ENCODE measurements at regions not wholly inside any gene's neighbourhood (a gene's known extent, or its start where the extent isn't known, plus 50 kb on each side); places are given as distances from the start of the nearest gene placed in this dataset.

DNA sequence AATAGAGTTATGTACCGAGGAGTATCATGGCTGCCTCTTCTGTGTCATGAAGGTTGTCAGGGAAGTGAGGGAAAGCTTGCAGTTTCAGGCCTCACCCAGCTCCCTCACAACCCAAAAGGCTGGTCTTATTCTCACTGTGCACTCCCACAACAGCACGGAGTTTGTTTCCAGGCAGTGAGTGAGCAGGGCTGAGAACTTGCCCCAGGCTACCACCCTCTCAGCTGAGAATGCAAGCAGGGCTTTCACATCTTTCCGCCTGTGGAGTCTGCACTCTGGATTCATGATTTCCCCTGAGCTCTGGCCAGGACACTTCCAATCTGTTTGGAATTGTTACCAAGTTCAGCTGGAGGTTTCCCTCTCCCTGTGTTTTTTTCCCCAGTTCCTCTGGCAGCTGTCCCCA, 2284.7 kb upstream of the PCDH20 start:
- DNase-seq: no peak

DNA sequence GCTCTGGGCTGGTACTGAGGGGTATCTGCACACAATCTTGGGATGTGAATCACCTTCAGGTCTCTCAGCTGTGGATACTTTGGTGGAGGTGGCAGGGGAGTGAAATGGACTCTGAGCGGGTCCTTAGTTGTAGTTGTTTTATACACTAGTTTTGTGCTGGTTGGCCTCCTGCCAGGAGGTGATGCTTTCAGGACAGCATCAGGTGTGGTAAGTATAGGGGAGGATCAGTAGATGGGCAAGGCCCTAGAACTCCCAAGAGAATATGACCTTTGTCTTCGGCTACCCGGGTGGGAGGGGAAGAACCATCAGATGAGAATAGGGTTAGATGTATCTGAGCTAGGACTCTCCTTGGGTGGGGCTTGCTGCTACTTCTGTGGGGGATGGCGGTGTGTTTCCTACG, 2284.3 kb upstream of the PCDH20 start:
- no peak for DNase-seq

DNA sequence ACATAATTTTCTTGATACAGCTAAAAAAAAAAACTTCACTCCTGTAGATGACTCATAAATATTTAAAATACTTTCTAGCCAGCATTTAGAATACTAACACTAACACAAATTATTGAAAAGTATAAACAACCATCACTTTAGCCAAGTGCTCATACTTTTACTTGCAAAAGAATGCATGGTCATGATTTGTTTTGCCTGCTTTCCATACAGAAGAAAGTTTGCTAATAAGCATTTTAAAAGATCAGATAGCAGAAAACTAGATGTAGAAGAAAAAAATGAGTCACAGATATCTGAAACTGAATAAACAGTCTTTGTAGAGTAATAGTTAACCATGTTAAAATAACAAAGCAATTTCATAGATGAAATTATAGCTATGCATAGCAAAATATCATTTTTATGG, 2280.4 kb upstream of the PCDH20 start:
- DNase-seq: no peak

DNA sequence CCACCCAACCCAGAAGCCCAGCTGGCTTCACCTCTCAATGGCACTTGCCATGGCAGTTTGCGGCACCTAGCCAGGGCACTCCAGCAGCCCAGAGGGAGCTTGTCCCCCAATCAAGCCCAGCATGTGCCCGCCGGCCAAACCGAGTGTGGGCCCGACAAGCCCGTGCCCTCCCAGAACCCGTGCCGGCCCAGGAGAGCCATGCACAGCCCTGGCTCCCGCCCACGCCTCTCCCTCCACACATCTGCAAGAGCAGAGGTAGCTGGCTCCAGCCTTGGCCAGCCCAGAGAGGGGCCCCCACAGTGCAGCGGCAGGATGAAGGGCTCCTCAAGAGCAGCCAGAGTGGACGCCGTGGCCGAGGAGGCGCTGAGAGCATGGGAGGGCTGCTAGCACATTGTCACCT, 2278.0 kb upstream of the PCDH20 start:
- DNase-seq: no peak

DNA sequence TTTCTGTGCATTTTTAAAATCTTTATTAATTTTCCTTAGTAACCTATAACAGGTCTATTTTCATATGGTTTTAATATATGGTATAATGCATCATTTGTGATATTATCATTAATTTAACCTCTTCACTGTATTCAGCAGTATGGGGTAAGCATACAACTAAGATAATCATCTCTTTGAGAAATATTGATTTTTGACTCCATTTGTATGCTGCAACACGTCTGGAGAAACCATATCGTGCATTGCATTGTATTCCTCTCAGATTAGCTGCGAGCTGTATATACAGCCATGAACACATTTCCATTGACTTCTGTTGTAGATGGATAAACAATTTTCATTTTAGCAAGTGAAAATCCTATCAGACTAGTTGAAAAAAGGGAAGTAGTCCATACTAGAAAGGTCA, 2275.8 kb upstream of the PCDH20 start:
- DNase-seq: no peak

DNA sequence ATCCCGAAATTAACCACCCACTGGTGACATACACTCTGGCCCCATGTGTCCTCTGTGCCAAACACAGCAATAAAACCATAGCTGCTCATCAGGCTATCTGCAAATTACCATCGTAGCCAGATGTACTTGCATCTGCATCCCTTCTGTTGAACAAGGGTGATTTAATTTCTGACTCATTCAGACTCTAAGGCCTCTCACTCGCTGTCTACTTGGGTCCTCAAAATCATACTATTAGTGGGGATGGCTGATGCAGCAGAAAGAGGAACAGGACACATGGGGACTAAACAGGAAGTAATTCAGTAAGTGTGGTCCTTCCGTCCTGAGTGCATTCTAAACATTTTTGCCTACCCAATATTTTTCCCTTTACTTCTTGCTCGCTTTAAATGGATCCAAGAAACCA, 2275.0 kb upstream of the PCDH20 start:
- DNase-seq: no peak

DNA sequence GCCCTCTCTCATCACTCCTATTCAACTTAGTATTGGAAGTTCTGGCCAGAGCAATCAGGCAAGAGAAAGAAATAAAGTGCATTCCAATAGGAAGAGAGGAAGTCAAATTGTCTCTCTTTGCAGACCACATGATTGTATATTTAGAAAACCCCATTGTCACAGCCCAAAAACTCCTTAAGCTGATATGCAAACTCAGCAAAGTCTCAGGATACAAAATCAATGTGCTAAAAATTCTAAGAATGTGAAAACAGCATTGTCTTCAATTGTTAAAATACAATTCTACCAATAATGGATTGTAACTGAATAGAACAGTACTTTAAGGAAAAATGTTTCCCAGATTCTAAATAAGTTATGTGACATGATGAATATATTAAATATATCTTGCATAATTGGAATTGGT, 2269.2 kb upstream of the PCDH20 start:
- DNase-seq: no peak

DNA sequence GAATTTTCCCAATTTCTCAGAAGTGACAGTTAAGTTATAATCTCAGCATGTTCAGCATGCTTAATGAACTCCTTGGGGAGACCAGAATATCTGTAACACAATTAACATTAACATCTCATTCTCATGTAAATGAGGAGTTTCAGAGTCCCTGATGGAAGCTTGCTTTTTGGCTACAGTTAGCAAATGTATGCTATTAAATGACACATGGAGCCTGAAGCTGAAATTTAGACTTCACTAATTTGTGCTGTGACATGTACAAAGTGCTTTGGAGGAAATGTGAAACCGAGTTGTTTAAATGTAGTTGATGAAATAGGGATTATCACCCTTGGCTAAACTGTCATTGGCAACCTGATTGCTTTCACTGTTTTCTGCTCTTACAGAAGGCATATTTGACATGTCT, 2265.1 kb upstream of the PCDH20 start:
- DNase-seq: no peak

DNA sequence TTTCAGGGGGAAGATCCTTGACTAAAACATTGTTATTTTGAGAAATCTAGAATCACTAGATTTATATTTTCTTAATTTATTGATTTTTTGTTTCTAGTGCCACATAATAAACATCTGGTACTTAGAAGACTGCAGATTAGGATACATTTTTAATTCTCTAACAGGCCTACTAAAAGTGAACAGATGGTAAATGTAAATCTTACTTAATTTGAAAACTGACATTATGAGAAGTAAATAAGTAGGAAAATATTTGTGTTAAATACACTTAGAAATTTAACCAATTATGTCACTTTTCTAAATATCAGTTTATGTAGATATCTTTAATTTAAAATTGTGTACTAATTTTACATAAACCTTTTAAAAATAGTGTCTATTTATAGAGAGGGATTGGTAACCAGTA, 2255.6 kb upstream of the PCDH20 start:
- no peak for DNase-seq

DNA sequence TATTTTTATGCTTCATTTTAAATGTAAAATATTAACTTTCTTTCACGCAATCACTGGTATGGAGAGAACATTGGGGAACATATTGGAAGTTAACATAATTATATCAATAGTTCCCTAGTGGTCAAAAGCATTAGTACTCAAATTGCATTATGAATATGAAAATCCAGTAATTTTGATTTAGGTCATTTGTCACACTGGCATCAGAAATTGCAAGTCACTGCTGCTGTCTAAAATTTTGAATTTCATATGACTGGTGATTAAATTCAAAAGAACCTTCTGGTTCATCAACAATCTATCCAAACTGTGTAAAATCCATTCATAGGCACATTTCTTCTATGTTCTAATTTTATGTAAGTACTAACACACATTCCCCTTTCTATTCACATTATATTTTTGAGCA, 2235.7 kb upstream of the PCDH20 start:
- DNase-seq: no peak

DNA sequence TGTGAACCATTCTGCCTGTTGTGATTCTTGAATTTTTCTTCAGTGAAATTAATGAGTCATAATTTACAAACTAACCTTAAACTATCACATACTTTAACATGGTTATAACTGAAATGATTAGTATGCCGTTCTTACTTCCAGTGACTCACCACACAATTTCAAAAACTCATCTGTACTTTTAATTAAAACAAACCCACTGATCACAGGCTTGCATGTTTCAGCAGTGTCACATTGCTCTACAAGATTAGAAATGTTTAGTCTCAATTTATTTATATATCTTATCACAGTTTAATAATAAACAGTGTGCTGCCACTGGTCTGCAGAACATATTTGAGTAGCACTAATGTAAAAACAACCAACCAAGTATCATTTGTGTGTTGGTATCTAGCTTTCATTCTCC, 2227.9 kb upstream of the PCDH20 start:
- DNase-seq: no peak

DNA sequence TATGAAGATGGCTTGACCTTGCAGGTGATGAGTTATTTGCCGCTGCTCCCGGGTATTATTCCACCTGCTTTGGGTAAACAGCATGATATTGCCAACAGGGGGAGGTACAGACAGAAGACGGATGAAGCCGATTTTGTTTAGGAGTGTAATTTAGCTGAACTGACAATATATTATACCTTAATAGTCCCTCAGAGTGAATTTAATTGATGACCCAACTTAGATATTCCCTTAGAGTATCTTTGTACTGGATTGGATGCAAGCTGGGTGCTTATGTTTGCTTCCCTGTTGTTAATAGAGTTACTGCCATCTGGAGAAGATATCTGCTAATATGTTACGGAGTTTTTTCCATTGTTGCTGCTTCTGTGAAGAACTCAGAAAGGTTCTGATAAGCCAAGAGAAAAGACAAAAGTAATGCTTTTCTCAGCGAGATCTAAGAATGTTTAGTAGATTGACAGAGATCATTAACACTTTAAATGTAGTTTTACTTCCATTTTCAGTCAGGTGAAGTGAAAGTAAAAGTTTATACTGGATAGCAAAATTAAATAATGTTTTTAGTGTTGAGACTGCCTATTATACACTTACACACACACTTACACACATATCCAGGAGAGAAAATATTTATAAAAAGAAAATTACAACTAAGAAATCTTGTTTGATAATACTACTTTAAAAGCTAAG, 2220.8 kb upstream of the PCDH20 start:
- DNase-seq: no peak

DNA sequence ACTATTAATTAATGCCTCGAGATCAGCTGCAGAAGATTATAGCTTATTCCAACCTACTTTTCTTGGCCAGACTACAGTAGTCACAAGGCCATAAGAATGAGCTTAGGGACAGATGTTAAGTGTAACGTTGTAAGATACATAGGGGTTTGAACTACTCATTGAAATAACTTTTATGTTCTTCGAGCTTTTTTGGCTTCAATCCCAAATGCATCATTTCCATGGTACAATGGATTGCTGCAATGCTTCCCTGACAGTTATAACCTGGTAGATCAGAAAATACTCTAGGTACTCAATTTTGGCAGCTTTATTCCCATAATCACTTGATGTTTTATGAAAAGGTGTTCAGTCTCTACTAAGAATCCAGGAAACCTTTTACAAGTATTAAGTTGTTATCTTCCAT, 2216.7 kb upstream of the PCDH20 start:
- DNase-seq: no peak

DNA sequence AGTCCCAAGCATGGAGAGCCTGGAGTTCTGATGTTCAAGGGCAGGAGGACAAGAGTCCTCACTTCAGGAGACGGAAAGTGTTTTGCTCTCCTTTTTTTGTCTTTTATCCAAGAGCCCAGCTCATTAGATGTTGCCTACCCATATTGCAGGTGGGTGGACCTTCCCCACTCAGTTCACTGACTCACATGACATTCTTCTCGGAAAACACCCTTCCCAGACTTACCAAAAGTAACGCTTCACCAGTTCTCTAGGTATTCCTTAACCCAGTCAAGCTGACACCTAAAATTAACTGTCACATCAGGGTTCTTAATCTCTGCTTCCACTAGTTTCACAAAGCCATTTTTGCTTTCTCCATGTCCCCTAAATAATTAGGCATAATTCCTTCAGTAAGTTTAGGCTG, 2215.4 kb upstream of the PCDH20 start:
- DNase-seq: no peak

DNA sequence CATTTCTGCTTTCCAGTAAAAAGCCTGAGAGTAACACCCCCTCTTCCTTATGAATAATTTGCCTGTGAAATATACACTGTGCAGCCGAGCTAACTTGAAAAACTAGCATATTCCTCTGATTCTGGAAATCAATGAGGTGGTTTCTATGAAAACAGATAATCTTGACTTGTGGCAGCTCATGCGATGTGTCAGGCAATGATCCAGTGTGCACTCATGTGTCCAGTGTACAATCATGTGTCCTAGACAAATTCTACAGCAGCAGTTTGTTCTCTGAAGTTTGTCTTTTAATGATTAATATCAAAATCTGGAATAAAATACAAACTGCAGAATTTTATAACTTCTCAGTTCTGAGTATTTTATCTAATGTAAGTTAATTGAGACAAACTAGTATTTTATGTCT, 2213.9 kb upstream of the PCDH20 start:
- no peak for DNase-seq

DNA sequence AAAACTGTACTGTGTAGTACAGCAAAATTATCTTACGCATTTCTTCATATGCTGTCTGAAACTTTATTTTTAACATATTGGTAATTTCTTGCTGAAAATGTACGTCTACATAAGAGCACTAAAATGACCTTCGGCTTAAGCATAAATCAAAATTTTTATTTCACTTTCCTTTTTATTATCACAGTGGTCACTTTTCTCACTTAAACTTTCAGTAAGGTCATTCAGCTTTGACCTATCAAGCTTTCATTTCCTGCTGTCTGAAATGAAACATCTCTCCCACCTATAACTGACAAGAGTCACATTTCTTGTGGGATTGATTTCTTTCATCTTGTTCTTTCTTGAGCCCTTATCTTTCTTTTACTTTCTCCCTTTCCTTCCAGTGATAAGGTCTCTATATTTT, 2212.7 kb upstream of the PCDH20 start:
- no peak for DNase-seq

DNA sequence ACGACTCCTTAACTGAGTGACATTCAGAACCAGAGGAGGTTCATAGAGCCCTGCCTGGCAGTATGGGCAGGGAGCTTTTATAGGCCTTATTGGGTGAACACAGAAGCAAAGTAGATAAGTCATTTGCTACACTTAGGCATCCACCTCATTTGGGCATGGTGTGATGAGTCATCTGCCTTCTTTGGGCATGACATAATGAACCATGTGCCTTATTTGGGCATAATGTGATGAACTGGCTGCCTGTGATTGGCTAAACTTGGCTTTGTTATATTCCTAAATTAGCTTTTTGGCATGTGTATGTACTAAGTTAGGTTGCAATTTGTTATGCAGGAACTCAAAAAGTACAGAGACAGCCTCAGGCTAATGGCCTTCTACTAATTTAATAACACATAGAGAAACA, 2210.2 kb upstream of the PCDH20 start:
- DNase-seq: no peak

DNA sequence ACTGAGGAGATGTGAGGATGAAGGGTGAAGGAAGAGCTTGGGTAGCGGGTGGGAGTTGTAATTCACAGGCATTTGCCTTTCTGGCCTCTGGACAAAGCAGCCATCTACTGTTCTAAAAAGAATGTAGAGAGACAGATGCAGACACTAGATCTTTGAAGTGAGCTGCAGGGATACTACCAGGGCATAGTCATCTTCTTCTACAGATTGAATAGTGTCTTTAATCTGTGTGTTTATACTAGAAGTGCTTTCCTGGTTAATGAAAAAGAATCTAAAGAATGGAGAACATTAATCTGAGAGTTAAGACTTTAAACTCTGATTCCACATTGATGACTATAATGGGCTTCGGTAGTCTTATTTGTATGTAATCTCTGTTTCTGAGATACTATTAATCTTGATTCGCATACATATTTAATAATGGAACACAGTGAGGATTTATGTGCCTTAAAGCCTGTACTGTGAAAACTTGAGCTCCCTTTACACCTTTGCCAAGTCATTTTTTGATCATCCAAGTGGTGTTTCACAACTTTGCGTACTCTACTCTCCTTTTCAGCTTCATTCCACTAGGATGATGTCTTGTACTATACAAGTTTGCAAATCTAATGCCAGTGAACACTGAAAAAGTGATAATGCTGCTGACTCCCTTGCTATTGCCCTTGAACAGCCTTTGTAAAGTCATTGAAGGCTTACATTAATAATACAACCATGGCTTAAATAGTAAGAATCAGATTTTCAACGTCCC, 2199.4 kb upstream of the PCDH20 start:
- DNase-seq: no peak

DNA sequence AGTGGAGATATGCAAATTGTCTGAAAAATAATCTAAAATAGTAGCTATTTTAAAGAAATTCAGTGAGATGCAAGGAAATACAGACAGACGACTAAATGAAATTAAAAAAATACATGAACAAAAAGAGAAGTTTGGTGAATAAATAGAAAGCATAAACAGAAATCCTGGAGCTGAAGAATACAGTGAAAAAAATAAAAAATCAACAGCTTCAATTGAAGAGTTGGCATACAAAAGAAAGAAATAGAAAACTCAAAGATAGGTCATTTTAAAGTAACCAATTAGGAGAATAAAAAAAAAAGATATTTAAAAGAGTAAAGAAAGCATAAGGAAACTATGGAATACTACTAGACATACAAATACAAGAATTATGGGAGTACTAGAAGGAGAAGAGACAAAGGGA, 2191.5 kb upstream of the PCDH20 start:
- no peak for DNase-seq

DNA sequence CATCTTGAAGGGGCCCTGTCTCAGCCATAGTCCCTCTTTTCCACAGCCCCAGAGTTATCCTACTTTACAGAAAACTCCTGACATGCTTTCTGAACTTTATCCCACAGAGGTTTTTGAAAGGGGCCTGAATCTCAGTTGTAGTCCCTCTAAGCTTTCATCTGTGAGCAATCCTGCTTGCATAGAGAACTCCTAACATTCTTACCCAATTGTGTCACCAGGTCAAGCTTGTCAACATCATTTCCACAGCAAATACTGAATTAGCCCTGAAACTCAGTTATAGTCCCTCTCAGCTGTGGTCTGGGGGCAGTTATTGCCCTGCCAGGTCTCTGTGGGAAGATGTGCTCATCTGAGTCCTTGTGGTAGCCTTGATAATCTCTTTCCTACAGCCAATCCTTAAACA, 2190.3 kb upstream of the PCDH20 start:
- no peak for DNase-seq

DNA sequence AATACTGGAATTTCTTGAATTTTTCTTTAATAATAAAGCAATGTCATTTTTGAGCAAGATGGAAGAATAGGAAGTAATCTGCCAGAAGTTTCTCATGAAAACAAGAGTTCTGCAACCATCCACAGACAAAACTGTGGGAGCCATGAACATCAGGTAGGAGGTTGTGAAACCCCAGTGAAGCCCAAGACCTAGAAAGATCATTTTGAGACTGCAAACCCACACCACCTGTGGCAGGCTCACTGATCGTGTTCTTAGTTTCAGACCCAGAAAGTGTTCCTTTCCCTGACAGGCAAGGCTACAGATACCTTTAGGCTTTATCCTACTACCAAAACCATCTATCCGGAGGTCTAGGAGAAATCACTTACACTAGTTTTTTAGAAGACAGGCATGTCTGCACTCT, 2189.8 kb upstream of the PCDH20 start:
- DNase-seq: no peak

DNA sequence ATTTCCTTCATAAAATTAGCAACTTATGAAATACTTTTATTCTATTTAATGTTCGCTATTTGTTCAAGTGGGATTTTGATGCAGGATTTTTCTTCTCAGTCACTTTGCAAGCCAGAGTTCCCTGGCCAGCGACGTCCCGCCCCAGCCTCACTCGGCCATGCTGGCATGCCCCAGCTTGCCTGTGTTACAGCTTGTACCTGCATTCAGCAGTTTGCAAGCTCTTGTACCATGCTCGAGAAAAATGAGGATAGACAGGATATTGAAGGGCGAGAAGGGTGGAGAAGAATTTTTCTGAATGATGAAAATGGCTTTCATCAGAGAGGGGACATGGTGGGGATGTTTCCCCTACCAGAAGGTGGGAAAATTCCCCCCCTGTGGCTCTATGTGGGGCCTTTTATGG, 2180.2 kb upstream of the PCDH20 start:
- no peak for DNase-seq

DNA sequence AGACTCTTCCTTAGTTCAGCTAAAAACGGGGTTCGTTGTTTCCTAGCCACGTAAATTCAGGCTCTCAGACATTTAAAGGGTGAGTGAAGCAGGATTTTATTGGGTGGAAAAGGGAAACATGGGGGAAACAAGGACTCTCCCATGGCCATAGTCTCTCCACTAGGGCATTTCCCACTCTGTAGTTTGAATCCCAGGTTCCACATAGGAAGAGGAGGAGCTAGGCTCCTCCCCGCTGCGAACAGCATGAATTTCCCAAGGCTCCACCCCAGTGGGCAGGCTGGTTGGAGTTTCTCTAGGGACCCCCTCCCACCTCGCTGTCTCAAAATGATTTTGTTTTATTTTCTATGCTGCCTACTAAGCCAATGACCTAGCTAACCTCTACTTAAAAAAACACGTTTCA, 2170.8 kb upstream of the PCDH20 start:
- no peak for DNase-seq

DNA sequence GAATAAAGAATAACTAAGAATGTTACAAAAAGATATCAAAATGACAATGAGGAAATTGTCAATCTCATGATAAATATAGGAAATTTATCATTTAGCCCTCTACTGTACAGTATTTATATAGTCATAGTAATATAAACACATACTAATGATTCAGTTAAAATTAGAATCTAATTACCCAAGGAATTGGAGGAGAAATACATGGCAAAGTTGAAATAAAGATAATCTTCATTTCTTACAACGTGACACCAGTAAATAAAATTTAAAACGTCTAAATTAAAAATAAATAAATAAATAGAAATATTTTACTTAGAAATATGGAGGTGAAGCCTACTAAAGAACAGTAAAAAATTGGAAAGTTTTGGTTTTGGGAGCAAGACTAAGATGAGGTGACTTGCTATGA, 2163.1 kb upstream of the PCDH20 start:
- no peak for DNase-seq

DNA sequence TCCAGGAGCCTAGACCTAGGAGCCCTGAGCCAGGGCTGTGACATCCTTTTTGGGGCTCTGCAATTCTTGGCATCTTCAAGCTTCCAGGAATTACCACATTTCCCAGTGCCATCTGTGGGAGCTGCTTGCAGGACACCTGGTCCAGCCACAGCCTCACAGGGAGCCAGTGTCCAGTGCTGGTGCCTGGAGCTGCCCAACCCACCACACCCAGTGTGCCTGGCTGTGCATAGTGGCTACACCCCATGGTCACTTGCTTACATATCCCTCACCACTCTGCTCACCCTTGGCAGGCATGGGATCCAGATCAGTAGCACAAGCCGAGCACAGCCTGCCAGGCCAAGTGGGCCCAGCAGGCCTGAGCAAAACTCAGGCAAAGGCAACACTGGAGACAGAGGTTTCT, 2151.4 kb upstream of the PCDH20 start:
- no peak for DNase-seq

Measured in stimulated activated CD4-positive, alpha-beta T cell treated with anti-CD3 and anti-CD28 coated beads, Interleukin-4, amount 100 ng/mL, for 24 hours (primary cell).